Prostate gland (tissue), 2 donors: ENCODE measurements at regions not wholly inside any gene's neighbourhood (a gene's known extent, or its start where the extent isn't known, plus 50 kb on each side); places are given as distances from the start of the nearest gene placed in this dataset.

Experiments
- CTCF ChIP-seq, 4 experiments: fragments of 200-600 bp in 2 of 4; fragments of 450-650 bp in 2 of 4; sonication (generic) in 2 of 4; IDR thresholded peaks; 1 replicate in 3 of 4; 2 replicates in 1 of 4; pipeline ENCODE4 v1.5.1; 2016 to 2019; ENCODE audit warnings: antibody characterized with exemption in 4 of 4, mild to moderate bottlenecking in 2 of 4, moderate library complexity in 2 of 4
- POLR2A ChIP-seq: fragments of 450-650 bp; IDR thresholded peaks from one replicate; pipeline ENCODE4 v1.6.1; 2016; ENCODE audit warnings: antibody characterized with exemption, mild to moderate bottlenecking

DNA sequence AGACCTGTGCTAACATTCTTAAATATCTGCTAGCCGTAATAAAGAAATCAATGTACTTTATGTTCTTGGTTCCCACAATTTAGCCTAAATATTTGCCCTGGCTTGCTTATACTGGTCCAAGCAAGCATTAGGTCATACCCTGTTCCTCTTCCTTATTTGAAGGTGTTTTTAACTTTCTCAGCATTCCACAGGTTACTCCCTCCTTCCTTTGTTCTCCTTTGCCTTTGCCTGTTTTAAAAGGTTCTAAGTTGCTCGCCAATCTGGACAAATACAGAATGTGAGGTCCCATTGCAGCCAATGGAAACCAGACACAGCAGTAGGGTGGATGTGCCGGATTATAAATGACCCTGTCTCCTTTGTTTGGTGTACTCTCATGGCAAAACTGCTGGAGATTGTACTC is 436.8 kb upstream of the PCDH7 start:
- TF ChIP-seq POLR2A: no peak
- no peak for TF ChIP-seq CTCF (IDR thresholded peaks at IDR 0.05)
